Esophagus (tissue), 2 donors: ENCODE measurements at regions not wholly inside any gene's neighbourhood (a gene's known extent, or its start where the extent isn't known, plus 50 kb on each side); places are given as distances from the start of the nearest gene placed in this dataset.
"Not testable (repeated sequence)": the region's sequence is repeated elsewhere in the genome, so short reads cannot be mapped to it uniquely, and the experiment has no call there.

ENCODE experiments used
- H3K27ac ChIP-seq, 2 donors: one replicate each; pipeline ENCODE4 v1.5.1; 2013; ENCODE audit warnings: low read depth in 2 of 2, mild to moderate bottlenecking in 2 of 2, inconsistent platforms in 1 of 2, low read length in 1 of 2, moderate library complexity in 1 of 2
- H3K27me3 ChIP-seq, 2 donors: one replicate each; pipeline ENCODE4 v1.6.1; 2013; ENCODE audit warnings: low read length in 2 of 2, control low read depth in 1 of 2, mild to moderate bottlenecking in 1 of 2; ENCODE audit not compliant: insufficient read depth in 2 of 2, control insufficient read depth in 1 of 2
- H3K36me3 ChIP-seq, 2 donors: one replicate each; pipeline ENCODE4 v1.6.1; 2013; ENCODE audit warnings: low read length in 1 of 2; ENCODE audit not compliant: control insufficient read depth in 2 of 2, insufficient read depth in 2 of 2
- H3K4me1 ChIP-seq, 2 donors: one replicate each; pipeline ENCODE4 v1.6.1; 2013; ENCODE audit warnings: low read length in 1 of 2; ENCODE audit not compliant: control insufficient read depth in 2 of 2, insufficient read depth in 2 of 2
- H3K4me3 ChIP-seq, 2 donors: one replicate each; pipeline ENCODE4 v1.5.1; 2013; ENCODE audit warnings: low read length in 2 of 2, mild to moderate bottlenecking in 2 of 2, low read depth in 1 of 2, moderate library complexity in 1 of 2
- H3K9me3 ChIP-seq, 2 donors: one replicate each; pipeline ENCODE4 v1.6.1; 2013; ENCODE audit warnings: mild to moderate bottlenecking in 2 of 2, low read depth in 1 of 2, low read length in 1 of 2, moderate library complexity in 1 of 2; ENCODE audit not compliant: control insufficient read depth in 2 of 2, insufficient read depth in 1 of 2
- WGBS, 2 donors: extraction: QIAGEN DNeasy Blood & Tissue Kit; methylation state at CpG; one replicate each; pipeline ENCODE4 v1.1.7; 2013; 5-methylcytosine and 5-hydroxymethylcytosine counted together
- donor health status: healthy with polysubstance abuse.
- donor health status: Bipolar disorder and iron deficiency.

DNA sequence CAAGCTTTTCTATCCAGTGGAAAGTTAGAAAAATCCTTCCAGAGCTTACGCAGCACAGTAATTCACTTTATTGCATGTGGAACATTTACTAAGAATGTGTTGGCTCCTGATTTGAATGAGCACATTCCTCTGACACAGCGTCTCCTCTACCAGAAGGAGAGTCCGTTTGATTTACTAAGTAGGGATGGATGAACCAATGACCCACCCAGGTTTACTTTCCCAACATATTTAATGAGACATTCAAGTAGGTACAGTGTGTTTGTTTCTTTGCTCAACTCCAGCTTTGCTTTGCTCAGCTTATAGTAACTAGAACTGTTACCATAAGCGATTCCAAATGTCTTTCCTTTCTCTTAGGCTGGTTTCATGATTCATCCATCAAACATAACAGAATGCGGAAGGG lies 161.7 kb downstream of the SMARCA1 start:
- Histone ChIP-seq H3K4me1 (no peaks in the 10 kb centered on the region), H3K27me3 (no peaks in the 10 kb centered on the region), H3K9me3 (no peaks in the 10 kb centered on the region), H3K36me3 (no peaks in the 10 kb centered on the region), H3K27ac (no peak overlapping the region), H3K4me3 (no peak overlapping the region)
- WGBS, 2 donors: 51 to 61% methylated on average over 5 of the region's 5 CpGs

DNA sequence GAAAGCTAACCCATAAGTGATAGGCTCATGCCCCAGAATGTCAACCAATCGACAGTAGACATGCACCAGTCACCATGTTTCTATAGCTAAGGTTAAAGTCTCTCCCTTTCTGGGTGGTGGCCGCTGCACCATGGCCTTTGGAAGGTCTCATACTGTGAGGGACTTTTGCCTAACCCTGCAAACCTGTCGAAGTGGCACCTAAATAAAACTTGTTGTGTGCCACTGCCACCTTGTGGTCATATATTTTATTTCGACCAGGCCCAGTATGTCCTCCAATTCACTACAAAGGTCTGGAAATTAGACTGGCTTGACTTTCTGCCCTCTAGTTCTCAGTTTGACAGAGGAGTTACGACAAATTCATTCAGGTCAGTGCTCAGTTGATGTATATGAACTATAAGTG lies 163.1 kb downstream of the SMARCA1 start:
- 22 to 39% methylated on average over 5 of the region's 5 CpGs for WGBS, 2 donors
- Histone ChIP-seq H3K27ac (no peak overlapping the region), H3K4me3 (no peak overlapping the region), H3K9me3 (no peaks in the 10 kb centered on the region), H3K4me1 (no peaks in the 10 kb centered on the region), H3K27me3 (no peaks in the 10 kb centered on the region), H3K36me3 (no peaks in the 10 kb centered on the region)

DNA sequence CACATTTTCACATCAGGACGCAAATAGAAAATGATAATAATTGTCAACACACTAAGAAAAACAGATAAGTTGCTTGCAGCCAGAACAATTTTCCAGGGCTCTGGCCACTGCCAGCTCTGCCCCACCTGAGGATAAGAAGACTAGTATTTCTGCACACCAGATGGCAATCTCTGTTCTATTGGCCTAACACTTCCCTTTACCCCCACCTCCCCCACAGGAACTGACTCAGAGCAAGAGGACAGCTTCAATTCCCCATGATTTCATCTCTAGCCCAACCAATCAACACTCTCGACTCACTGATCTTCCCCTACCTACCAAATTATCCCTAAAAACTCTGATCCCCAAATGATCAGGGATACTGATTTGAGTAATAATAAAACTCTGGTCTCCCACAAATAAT lies 164.0 kb downstream of the SMARCA1 start:
- H3K27ac ChIP-seq: no peak overlapping the region
- H3K27me3 ChIP-seq: no peaks in the 10 kb centered on the region
- no peaks in the 10 kb centered on the region for H3K4me1 ChIP-seq
- H3K9me3 ChIP-seq: no peaks in the 10 kb centered on the region
- H3K36me3 ChIP-seq: no peaks in the 10 kb centered on the region
- 79 to 92% methylated on average over 2 of the region's 2 CpGs for WGBS, 2 donors
- no peak overlapping the region for H3K4me3 ChIP-seq

DNA sequence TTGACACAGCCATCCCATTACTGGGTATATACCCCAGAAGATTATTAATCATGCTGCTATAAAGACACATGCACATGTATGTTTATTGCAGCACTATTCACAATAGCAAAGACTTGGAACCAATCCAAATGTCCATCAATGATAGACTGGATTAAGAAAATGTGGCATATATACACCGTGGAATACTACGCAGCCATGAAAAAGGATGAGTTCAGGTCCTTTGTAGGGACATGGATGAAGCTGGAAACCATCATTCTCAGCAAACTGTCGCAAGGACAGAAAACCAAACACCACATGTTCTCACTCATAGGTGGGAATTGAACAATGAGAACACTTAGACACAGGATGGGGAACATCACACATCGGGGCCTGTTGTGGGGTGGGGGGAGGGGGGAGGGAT lies 165.9 kb downstream of the SMARCA1 start:
- H3K27me3 ChIP-seq, H3K27ac ChIP-seq, H3K4me1 ChIP-seq, H3K9me3 ChIP-seq, H3K36me3 ChIP-seq, H3K4me3 ChIP-seq: not testable (repeated sequence)
- 90 to 94% methylated on average over 4 of the region's 4 CpGs for WGBS, 2 donors

DNA sequence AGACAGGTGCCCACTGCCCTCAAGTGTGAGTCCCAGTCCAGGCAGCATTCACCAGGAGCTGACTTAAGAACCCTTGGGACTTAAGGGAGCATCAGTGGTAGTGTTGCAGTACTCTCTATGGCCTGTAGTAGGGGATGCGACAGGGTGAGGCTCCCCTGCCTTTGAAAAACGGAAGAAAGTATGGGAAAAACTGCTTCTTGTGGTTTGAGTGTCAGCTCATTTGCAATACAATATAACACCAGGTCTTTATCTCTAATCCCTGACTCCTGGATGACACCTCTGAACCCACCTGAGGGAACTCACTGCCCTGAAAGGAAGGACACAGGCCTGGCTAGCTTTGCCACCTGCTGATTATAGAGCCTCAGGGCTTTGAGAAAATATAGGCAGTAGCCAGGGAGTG lies 176.0 kb downstream of the SMARCA1 start:
- Histone ChIP-seq H3K36me3 (no peaks in the 10 kb centered on the region), H3K9me3 (no peaks in the 10 kb centered on the region), H3K4me1 (no peaks in the 10 kb centered on the region), H3K4me3 (no peak overlapping the region), H3K27ac (no peak overlapping the region), H3K27me3 (no peaks in the 10 kb centered on the region)
- WGBS, 2 donors: 30 to 55% methylated on average over 2 of the region's 2 CpGs

DNA sequence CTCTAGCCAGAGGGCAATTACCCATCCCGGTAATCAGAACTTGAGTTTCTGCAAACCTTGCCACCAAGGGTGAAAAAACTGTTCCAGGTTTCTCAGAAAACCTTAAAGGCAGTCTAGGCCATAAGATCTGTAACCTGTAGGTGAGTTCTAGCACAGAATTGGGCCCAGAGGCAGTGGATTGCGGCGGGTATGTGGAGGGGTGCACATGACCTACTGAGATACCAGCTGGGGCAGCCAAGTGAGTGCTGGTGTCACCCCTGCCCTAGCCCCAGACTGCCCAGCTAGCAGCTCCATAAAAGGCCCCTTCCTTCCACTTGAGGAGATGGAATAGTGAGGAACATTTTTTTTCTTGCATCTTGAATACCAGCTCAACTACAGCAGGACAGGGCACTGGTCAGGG lies 176.7 kb downstream of the SMARCA1 start:
- Histone ChIP-seq H3K27me3 (no peaks in the 10 kb centered on the region), H3K4me1 (no peaks in the 10 kb centered on the region), H3K4me3 (no peak overlapping the region), H3K27ac (no peak overlapping the region), H3K9me3 (no peaks in the 10 kb centered on the region), H3K36me3 (no peaks in the 10 kb centered on the region)
- 67 to 97% methylated on average over 3 of the region's 3 CpGs for WGBS, 2 donors

DNA sequence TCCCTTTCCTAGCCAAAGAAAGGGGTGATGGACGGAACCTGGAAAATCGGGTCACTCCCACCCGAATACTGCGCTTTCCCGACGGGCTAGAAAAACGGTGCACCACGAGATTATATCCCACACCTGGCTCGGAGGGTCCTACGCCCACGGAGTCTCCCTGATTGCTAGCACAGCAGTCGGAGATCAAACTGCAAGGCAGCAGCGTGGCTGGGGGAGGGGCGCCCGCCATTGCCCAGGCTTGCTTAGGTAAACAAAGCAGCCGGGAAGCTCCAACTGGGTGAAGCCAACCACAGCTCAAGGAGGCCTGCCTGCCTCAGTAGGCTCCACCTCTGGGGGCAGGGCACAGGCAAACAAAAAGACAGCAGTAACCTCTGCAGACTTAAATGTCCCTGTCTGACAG lies 186.0 kb downstream of the SMARCA1 start:
- not testable (repeated sequence) for H3K27me3 ChIP-seq

DNA sequence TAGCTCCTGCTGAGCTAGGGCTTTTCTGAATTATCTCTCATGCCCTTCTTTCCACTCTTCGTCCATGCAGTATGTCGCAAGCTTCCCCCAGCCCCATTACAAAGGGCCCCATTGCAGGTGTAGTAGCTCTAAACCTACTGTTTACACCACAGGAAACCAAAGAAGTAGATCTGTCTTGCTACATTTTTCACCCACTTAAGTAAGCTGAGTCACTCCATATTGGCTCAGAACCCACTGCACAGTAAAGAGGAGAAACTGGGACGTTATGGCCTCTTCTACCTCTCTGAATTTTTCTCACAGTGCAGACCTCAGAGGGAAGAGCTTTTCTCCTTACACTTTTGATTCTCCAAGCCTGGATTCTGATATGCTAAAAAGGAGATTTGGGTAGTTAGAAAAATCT lies 200.2 kb downstream of the SMARCA1 start:
- H3K27ac ChIP-seq: no peak overlapping the region
- 51 to 68% methylated on average over 3 of the region's 3 CpGs for WGBS, 2 donors
- no peaks in the 10 kb centered on the region for H3K36me3 ChIP-seq
- H3K27me3 ChIP-seq: no peaks in the 10 kb centered on the region
- H3K9me3 ChIP-seq: no peaks in the 10 kb centered on the region
- H3K4me1 ChIP-seq: no peaks in the 10 kb centered on the region
- H3K4me3 ChIP-seq: no peak overlapping the region

More for the DNA sequence above, 186.0 kb downstream of the SMARCA1 start:
- H3K27ac ChIP-seq, H3K4me3 ChIP-seq, H3K4me1 ChIP-seq, H3K36me3 ChIP-seq, H3K9me3 ChIP-seq: not testable (repeated sequence)
- 46 to 69% methylated on average over 16 of the region's 16 CpGs for WGBS, 2 donors

DNA sequence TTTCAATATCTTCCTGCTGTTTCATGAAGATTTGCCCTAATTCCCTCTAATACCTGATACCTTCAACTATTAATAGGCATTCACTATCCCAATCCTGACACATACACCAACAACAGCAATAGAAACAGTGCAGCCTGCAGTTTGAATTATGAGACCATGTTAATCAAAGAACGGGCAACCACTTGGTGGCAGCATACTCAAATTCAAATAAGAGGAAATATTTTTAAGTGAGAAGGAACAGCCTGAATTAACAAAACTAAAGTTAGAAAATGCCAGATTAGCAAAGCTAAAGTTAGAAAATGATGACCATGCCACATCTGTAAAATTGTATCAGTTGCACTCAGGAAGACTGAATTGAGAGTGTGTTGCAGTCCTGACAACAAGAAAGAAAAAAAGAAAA lies 204.9 kb downstream of the SMARCA1 start:
- H3K4me1 ChIP-seq: no peaks in the 10 kb centered on the region
- H3K9me3 ChIP-seq: no peaks in the 10 kb centered on the region
- WGBS, 2 donors: 43 to 51% methylated on average over 1 of the region's 1 CpG
- no peaks in the 10 kb centered on the region for H3K36me3 ChIP-seq
- no peak overlapping the region for H3K4me3 ChIP-seq
- no peaks in the 10 kb centered on the region for H3K27me3 ChIP-seq
- H3K27ac ChIP-seq: no peak overlapping the region

DNA sequence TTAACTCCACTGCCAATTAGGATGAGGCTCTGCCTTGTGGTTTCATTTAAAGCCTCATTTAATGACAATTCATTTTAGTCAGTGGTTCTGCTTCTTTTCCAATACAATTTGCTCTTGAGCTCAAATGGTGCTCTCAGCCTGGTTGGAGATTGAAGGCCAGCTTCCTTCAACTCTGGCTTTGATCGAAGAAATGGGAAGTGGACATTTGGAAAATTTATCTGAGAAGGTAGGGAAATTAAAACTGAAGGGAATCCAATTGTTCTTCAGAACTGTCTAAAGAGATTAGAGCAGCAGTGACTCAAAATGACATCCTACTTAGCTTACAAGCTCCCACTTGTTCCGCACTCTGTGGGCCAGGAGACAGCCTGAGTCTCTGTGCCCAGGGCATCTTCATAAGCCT lies 206.8 kb downstream of the SMARCA1 start:
- no peak overlapping the region for H3K27ac ChIP-seq
- no peaks in the 10 kb centered on the region for H3K36me3 ChIP-seq
- WGBS, 2 donors: 68 to 86% methylated on average over 2 of the region's 2 CpGs
- H3K4me3 ChIP-seq: no peak overlapping the region
- no peaks in the 10 kb centered on the region for H3K9me3 ChIP-seq
- no peaks in the 10 kb centered on the region for H3K4me1 ChIP-seq
- H3K27me3 ChIP-seq: no peaks in the 10 kb centered on the region
